ENCODE measurements at regions not wholly inside any gene's neighbourhood (a gene's known extent, or its start where the extent isn't known, plus 50 kb on each side); places are given as distances from the start of the nearest gene placed in this dataset.

DNA sequence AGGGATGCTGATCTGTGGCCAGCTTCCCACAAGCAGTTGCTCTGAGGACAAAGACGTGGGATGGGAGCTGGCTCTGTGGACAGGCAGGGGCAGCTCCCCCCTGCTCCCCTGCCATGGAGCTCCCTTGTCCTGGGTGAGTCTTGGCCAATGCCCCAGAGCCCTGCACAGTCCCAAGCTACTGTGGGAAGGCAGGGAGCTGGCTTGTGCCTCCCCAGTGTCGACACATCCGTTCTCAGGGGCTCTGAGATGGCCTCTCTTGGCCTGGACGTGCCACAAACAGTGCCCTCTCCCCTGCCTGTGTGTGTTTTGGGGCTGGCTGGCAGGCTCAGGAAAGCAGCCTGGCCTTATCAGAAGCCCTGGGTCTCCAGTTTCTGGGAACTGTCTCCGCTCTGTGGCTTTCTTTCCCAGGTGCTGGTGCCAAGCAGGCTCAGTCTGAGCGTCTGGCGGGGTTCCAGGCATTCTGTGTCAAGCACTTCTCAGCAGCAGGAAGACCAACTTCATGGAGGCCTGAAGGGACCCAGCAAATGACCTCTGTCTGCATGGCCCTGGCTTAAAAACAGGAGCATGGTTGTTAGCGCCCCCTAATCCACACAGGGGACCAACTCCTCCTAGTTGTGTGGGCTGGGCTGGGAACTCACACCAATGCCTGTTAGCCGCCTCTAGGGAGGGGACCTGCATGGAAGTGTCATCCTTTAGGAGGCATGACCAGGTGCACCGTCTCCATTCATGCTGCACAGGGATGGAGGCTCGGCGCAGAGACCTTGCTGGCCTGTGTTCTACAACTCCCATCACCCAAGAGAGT is 375.2 kb downstream of the RPS24 start:
- no peak for TF ChIP-seq FOXP2 (optimal IDR thresholded peaks at IDR 0.05; ENCODE audit: borderline replicate concordance, extremely low read depth, extremely low read length, insufficient read depth)
- TF ChIP-seq, protein P1, sequence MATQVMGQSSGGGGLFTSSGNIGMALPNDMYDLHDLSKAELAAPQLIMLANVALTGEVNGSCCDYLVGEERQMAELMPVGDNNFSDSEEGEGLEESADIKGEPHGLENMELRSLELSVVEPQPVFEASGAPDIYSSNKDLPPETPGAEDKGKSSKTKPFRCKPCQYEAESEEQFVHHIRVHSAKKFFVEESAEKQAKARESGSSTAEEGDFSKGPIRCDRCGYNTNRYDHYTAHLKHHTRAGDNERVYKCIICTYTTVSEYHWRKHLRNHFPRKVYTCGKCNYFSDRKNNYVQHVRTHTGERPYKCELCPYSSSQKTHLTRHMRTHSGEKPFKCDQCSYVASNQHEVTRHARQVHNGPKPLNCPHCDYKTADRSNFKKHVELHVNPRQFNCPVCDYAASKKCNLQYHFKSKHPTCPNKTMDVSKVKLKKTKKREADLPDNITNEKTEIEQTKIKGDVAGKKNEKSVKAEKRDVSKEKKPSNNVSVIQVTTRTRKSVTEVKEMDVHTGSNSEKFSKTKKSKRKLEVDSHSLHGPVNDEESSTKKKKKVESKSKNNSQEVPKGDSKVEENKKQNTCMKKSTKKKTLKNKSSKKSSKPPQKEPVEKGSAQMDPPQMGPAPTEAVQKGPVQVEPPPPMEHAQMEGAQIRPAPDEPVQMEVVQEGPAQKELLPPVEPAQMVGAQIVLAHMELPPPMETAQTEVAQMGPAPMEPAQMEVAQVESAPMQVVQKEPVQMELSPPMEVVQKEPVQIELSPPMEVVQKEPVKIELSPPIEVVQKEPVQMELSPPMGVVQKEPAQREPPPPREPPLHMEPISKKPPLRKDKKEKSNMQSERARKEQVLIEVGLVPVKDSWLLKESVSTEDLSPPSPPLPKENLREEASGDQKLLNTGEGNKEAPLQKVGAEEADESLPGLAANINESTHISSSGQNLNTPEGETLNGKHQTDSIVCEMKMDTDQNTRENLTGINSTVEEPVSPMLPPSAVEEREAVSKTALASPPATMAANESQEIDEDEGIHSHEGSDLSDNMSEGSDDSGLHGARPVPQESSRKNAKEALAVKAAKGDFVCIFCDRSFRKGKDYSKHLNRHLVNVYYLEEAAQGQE (IDR thresholded peaks at IDR 0.05; ENCODE audit: insufficient read depth in 1 of 2, low read depth in 2 of 2, low read length in 2 of 2), result no peak
- no peak for TF ChIP-seq TAF1 (IDR thresholded peaks at IDR 0.05; ENCODE audit: borderline replicate concordance, insufficient read depth, low read length)
- no peak for TF ChIP-seq SIN3A (IDR thresholded peaks at IDR 0.05; ENCODE audit: borderline replicate concordance, insufficient read depth, low read length)
- no peak for TF ChIP-seq POLR2AphosphoS5 (IDR thresholded peaks at IDR 0.05; ENCODE audit: low read depth, low read length)

DNA sequence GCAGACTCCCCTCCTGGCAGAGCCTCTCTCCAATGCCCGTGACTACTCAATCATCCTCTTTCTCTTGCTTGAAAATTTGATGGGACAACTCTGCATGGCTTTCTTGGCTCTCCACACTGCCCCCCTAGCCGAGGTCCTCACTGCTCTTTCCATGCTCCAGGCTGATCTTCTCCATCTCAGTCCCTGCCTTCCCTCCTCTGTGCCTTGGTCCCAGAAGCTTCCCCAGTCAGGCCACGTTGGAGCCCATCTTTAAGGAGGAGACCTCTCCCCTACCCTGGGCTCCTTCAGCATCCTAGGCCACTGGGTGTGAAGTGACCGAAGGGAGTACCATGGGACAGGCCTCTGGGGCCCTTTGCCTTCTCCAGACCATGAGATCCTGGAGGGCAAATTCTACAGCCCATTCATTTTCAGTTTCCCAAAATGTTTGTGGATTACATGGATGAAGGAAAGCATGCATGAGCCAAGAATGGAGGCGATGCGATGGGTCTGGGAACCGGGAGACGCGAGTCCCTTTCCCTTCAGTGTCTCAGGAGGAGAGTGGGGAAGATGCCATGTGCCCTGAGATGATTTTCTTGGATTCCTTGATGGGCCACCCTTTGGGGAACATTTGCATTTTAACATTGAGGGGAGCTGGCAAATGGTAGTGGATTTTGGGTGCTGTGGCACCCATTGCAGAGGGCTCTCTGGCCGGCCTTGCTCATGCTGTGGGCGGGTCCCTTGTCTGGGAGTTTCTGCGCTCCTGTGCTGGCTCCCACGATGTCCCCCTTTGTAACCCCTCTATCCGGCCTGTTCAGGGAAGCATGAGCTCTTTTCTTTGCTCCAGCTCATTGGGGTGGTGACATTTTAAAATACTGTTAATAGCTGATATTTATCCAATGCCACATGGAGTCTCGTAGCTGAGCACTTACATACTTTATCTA is 376.6 kb downstream of the RPS24 start:
- no peak for TF ChIP-seq FOXP2 (optimal IDR thresholded peaks at IDR 0.05; ENCODE audit: borderline replicate concordance, extremely low read depth, extremely low read length, insufficient read depth)
- no peak for TF ChIP-seq SIN3A (IDR thresholded peaks at IDR 0.05; ENCODE audit: borderline replicate concordance, insufficient read depth, low read length)
- no peak for TF ChIP-seq POLR2AphosphoS5 (IDR thresholded peaks at IDR 0.05; ENCODE audit: low read depth, low read length)
- TF ChIP-seq TAF1 (IDR thresholded peaks at IDR 0.05; ENCODE audit: borderline replicate concordance, insufficient read depth, low read length), result no peak
- TF ChIP-seq, protein P1 (IDR thresholded peaks at IDR 0.05; ENCODE audit: insufficient read depth in 1 of 2, low read depth in 2 of 2, low read length in 2 of 2), result no peak

DNA sequence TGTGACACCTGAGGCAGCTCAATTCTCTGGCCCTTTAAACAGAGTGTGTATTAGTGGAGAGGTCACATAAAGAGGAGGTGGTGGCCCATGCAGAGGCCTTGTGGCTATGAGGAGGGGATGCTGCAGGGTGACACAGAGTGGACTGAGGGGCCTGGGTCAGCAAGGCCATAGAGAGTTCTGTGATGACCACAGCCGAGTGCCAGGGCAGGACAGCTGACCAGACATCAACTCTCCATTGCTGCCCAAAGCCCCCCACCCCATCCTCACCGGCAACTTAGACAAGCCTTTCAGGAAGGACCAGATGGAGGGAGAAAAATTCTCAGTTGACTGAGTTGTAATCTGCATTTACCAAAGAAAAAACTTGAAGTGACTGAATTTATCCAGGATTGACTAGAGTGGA is 378.1 kb downstream of the RPS24 start:
- no peak for TF ChIP-seq SIN3A (IDR thresholded peaks at IDR 0.05; ENCODE audit: borderline replicate concordance, insufficient read depth, low read length)
- TF ChIP-seq, protein P1 (IDR thresholded peaks at IDR 0.05; ENCODE audit: insufficient read depth in 1 of 2, low read depth in 2 of 2, low read length in 2 of 2), result no peak
- TF ChIP-seq FOXP2 (optimal IDR thresholded peaks at IDR 0.05; ENCODE audit: borderline replicate concordance, extremely low read depth, extremely low read length, insufficient read depth), result no peak
- no peak for TF ChIP-seq POLR2AphosphoS5 (IDR thresholded peaks at IDR 0.05; ENCODE audit: low read depth, low read length)
- no peak for TF ChIP-seq TAF1 (IDR thresholded peaks at IDR 0.05; ENCODE audit: borderline replicate concordance, insufficient read depth, low read length)

DNA sequence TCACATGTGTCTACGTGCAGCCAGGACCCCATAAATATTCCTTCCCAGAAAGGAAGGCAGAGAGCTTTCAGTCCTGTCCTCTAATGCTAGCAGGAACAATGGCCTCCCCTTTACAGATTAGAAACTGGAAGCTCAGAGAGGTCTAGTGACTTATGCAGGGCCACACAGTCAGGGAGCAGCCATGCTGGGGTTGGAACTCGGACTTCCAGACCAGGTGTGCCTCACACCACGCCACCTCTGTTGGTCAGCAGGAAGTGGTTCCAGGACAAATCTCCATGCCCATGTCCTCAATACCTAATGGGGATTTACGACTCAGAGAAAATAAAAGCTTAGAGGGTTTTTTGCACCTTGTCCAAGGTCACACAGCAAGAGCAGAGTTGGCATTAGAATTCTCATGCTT is 378.9 kb downstream of the RPS24 start:
- TF ChIP-seq TAF1 (IDR thresholded peaks at IDR 0.05; ENCODE audit: borderline replicate concordance, insufficient read depth, low read length), result no peak

DNA sequence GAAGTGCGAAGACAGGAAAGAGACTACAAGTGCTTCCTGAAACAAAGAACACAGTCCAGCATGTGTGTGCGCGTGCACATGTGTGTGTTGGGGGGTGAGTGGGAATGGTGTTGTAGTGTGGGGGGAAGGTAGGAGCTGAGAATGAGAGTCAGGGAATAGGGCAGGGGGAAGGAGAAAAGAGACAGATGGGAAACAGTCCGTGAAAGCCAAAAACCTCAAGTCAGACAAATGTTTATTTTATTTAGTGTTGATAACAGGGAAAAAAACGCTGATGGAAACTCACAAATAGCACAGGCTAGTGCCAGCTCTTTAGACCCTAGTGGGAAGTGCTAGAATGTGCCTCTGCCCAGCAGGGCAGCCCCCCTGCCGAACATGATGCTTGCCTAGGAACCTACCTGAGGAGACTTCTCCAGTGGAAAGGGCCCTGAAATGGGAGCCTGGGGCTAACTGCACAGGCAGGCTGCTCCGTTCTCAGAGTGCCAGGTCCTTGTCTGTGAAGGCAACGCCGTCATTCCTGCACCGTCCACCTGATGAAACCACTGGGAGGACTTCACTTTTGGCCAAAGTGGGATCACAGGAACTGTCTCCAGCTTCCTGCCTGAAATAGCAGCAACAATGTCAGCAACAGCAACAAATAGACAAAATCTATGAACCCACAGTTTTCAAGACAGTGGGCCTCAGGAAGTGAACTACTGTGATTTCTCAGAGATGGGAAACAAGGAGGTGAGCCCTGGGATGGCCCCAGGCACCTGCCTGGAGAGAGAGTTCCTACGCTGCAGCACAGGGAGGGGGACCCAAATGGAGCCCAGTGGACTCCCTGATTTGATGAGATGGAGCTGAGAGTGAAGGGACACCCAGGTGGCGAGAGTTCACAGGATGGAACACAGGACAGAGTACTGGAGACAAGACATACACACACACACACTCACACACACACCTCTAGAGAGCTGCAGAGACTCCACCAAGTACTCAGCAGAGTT is 379.7 kb downstream of the RPS24 start:
- TF ChIP-seq, protein P1 (IDR thresholded peaks at IDR 0.05; ENCODE audit: insufficient read depth in 1 of 2, low read depth in 2 of 2, low read length in 2 of 2), result no peak
- TF ChIP-seq FOXP2 (optimal IDR thresholded peaks at IDR 0.05; ENCODE audit: borderline replicate concordance, extremely low read depth, extremely low read length, insufficient read depth) (no peak), TAF1 (IDR thresholded peaks at IDR 0.05; ENCODE audit: borderline replicate concordance, insufficient read depth, low read length) (no peak), SIN3A (IDR thresholded peaks at IDR 0.05; ENCODE audit: borderline replicate concordance, insufficient read depth, low read length) (no peak), POLR2AphosphoS5 (IDR thresholded peaks at IDR 0.05; ENCODE audit: low read depth, low read length) (no peak)
